Loucy (cell line): ENCODE measurements at regions not wholly inside any gene's neighbourhood (a gene's known extent, or its start where the extent isn't known, plus 50 kb on each side); places are given as distances from the start of the nearest gene placed in this dataset.

Experiments used
- H2AFZ ChIP-seq: fragments of 200-600 bp; sonication (generic); 2 replicates; pipeline ENCODE4 v1.6.0; 2016; ENCODE audit warnings: antibody characterized with exemption, mild to moderate bottlenecking, low read length, moderate library complexity
- H3F3A ChIP-seq: fragments of 200-600 bp; 2 replicates; pipeline ENCODE4 v1.6.0; 2016; ENCODE audit warnings: antibody characterized with exemption, low read depth, mild to moderate bottlenecking
- H3K27me3 ChIP-seq: fragments of 200-600 bp; sonication (generic); 2 replicates; pipeline ENCODE4 v1.6.1; 2014; ENCODE audit warnings: low read length, mild to moderate bottlenecking; ENCODE audit not compliant: insufficient read depth, poor library complexity, severe bottlenecking
- H3K36me3 ChIP-seq: fragments of 200-600 bp; sonication (generic); 2 replicates; pipeline ENCODE4 v1.6.1; 2016; ENCODE audit warnings: low read length; ENCODE audit not compliant: insufficient read depth
- H3K4me1 ChIP-seq: fragments of 200-600 bp; sonication (generic); 2 replicates; pipeline ENCODE4 v1.5.1; 2014; ENCODE audit warnings: low read length, mild to moderate bottlenecking; ENCODE audit not compliant: insufficient read depth, poor library complexity, severe bottlenecking
- H3K4me2 ChIP-seq: fragments of 200-600 bp; sonication (generic); 2 replicates; pipeline ENCODE4 v1.6.0; 2014; ENCODE audit warnings: antibody characterized with exemption, low read length, low read depth, mild to moderate bottlenecking; ENCODE audit not compliant: poor library complexity, severe bottlenecking
- H3K4me3 ChIP-seq: fragments of 200-600 bp; sonication (generic); 2 replicates; pipeline ENCODE4 v1.5.1; 2014; ENCODE audit warnings: low read length, mild to moderate bottlenecking, mixed read lengths; ENCODE audit not compliant: poor library complexity, severe bottlenecking
- H3K79me2 ChIP-seq: fragments of 200-600 bp; sonication (generic); 2 replicates; pipeline ENCODE4 v1.6.1; 2014; ENCODE audit warnings: low read length; ENCODE audit not compliant: insufficient read depth
- H3K9ac ChIP-seq: fragments of 200-600 bp; sonication (generic); 2 replicates; pipeline ENCODE4 v1.6.0; 2014; ENCODE audit warnings: mild to moderate bottlenecking, low read depth, low read length, moderate library complexity; ENCODE audit not compliant: poor library complexity, severe bottlenecking
- H3K9me2 ChIP-seq: fragments of 200-600 bp; sonication (generic); replicated peaks from 2 replicates; pipeline ENCODE4 v1.6.1; 2016; ENCODE audit warnings: low read depth, low read length, mixed read lengths
- H3K9me3 ChIP-seq: fragments of 200-600 bp; sonication (generic); 2 replicates; pipeline ENCODE4 v1.6.1; 2014; ENCODE audit warnings: mild to moderate bottlenecking, antibody characterized with exemption, low read length, low read depth; ENCODE audit not compliant: insufficient read depth
- H4K20me1 ChIP-seq: fragments of 200-600 bp; sonication (generic); 2 replicates; pipeline ENCODE4 v1.6.0; 2014; ENCODE audit warnings: antibody characterized with exemption, low read length, mild to moderate bottlenecking; ENCODE audit not compliant: insufficient read depth, poor library complexity, severe bottlenecking
- CTCF ChIP-seq: fragments of 200-600 bp; sonication (generic); conservative IDR thresholded peaks from 2 replicates; pipeline ENCODE4 v1.5.1; 2014; ENCODE audit warnings: mild to moderate bottlenecking, antibody characterized with exemption, low read length
- EZH2phosphoT487 ChIP-seq: fragments of 200-600 bp; IDR thresholded peaks from 2 replicates; pipeline ENCODE4 v1.6.1; 2018; ENCODE audit warnings: antibody characterized with exemption, mild to moderate bottlenecking, moderate library complexity, borderline replicate concordance

- Histone ChIP-seq H3K4me3 (no peak overlapping the region), H3K4me2 (no peak overlapping the region), H4K20me1 (no peaks in the 10 kb centered on the region), H3F3A (no peaks in the 10 kb centered on the region), H3K79me2 (no peaks in the 10 kb centered on the region), H2AFZ (no peak overlapping the region), H3K9me2 (no peaks in the 10 kb centered on the region), H3K36me3 (no peaks in the 10 kb centered on the region), H3K27me3 (no peaks in the 10 kb centered on the region), H3K4me1 (no peaks in the 10 kb centered on the region), H3K9ac (no peak overlapping the region), H3K9me3 (no peaks in the 10 kb centered on the region)
- TF ChIP-seq EZH2phosphoT487 (no peak), CTCF (no peak)
These were observed 256.9 kb upstream of the LUZP2 start for GRCh38 chr11:24239930-24240329.

DNA sequence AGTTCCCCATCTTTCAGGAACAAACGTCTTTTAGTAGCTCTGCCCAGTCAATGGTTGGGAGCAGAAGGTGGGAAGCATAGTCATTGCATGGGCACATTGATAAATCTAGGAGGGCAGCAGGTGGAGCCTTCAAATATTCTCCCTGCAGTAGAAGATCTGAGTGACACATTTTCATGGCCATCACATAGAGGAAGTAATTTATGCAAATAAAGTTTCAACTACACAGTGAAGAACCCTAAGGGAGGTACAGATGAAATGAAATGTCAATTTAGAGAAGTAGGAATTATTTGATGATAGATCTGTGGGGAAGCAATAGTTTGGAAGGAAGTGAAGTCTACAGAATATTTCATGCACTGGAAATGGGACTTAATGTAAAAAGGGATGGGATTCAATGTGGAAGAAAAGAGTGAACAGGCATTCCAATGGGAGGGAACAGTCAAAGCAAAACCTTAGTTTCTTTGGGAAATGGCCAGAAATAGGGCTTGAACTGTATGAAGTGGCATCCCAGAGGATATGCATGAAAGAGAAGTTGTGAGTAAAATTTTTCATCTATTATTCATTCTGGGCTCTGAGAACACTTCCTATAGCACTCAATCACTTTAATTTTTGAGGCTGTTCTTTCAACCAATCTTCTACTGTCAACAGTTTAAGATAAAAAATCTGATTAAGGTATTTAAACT lies 256.2 kb upstream of the LUZP2 start:
- TF ChIP-seq EZH2phosphoT487 (no peak), CTCF (no peak)
- no peak overlapping the region for H3K4me2 ChIP-seq

GRCh38 chr11:24246715-24247114 lies 250.1 kb upstream of the LUZP2 start:
- Histone ChIP-seq H3K4me3 (no peak overlapping the region), H3K79me2 (no peaks in the 10 kb centered on the region), H3K9me3 (no peaks in the 10 kb centered on the region), H3K9ac (no peak overlapping the region), H3K4me1 (no peaks in the 10 kb centered on the region), H3K36me3 (no peaks in the 10 kb centered on the region), H4K20me1 (no peaks in the 10 kb centered on the region), H3K9me2 (no peaks in the 10 kb centered on the region), H3F3A (no peaks in the 10 kb centered on the region), H3K27me3 (no peaks in the 10 kb centered on the region), H3K4me2 (no peak overlapping the region), H2AFZ (no peak overlapping the region)
- no peak for TF ChIP-seq EZH2phosphoT487

More for the DNA sequence above, 256.2 kb upstream of the LUZP2 start:
- Histone ChIP-seq H2AFZ (no peak overlapping the region), H3K27me3 (no peaks in the 10 kb centered on the region), H3K9me2 (no peaks in the 10 kb centered on the region), H3K79me2 (no peaks in the 10 kb centered on the region), H3K36me3 (no peaks in the 10 kb centered on the region), H3K4me1 (no peaks in the 10 kb centered on the region), H3K9ac (no peak overlapping the region), H3K4me3 (no peak overlapping the region), H4K20me1 (no peaks in the 10 kb centered on the region), H3K9me3 (no peaks in the 10 kb centered on the region), H3F3A (no peaks in the 10 kb centered on the region)

GRCh38 chr11:24247846-24248245 lies 249.0 kb upstream of the LUZP2 start:
- H3F3A ChIP-seq, result no peaks in the 10 kb centered on the region
- H3K4me1 ChIP-seq, result no peaks in the 10 kb centered on the region
- H3K79me2 ChIP-seq, result no peaks in the 10 kb centered on the region
- no peak overlapping the region for H2AFZ ChIP-seq
- H3K9me2 ChIP-seq, result no peaks in the 10 kb centered on the region
- no peak overlapping the region for H3K4me2 ChIP-seq
- H4K20me1 ChIP-seq, result no peaks in the 10 kb centered on the region
- no peaks in the 10 kb centered on the region for H3K27me3 ChIP-seq
- TF ChIP-seq CTCF, result no peak
- no peak for TF ChIP-seq EZH2phosphoT487
- H3K4me3 ChIP-seq, result no peak overlapping the region
- H3K9me3 ChIP-seq, result no peaks in the 10 kb centered on the region
- no peaks in the 10 kb centered on the region for H3K36me3 ChIP-seq
- no peak overlapping the region for H3K9ac ChIP-seq
